SK-N-SH (cell line): ENCODE measurements at regions not wholly inside any gene's neighbourhood (a gene's known extent, or its start where the extent isn't known, plus 50 kb on each side); places are given as distances from the start of the nearest gene placed in this dataset.

Experiments
- CTCF ChIA-PET: fragments of 300-600, 350-600 bp; formaldehyde crosslinking; extraction: SDS; loops from one replicate; lab custom pipeline; 2021; lab: Yijun Ruan, JAX
- POLR2A ChIA-PET: fragments of 350-600 bp; sonication (Branson Sonifier 250); formaldehyde crosslinking; extraction: SDS; loops from one replicate; lab custom pipeline; 2020; ENCODE audit warnings: antibody characterized with exemption, inconsistent platforms; lab: Yijun Ruan, JAX
- DNase-seq: peaks from one replicate; pipeline ENCODE4 v3.0.0; 2012
- H2AFZ ChIP-seq: fragments of 200-600 bp; sonication (generic); 2 replicates; pipeline ENCODE4 v1.8.1; 2016; ENCODE audit warnings: antibody characterized with exemption, mild to moderate bottlenecking, low read depth
- H3F3A ChIP-seq: fragments of 200-600 bp; sonication (generic); replicated peaks from 2 replicates; pipeline ENCODE3; 2016; ENCODE audit warnings: antibody characterized with exemption, mild to moderate bottlenecking; ENCODE audit not compliant: insufficient read depth
- H3K27ac ChIP-seq, 2 experiments: fragments of 200-500 bp in 1 of 2; fragments of 200-600 bp in 1 of 2; sonication (Bioruptor generic) in 1 of 2; sonication (generic), shearing (Covaris generic) in 1 of 2; 2 replicates each; pipeline versions ENCODE4 v1.5.1 to v1.6.1; 2014 to 2016; ENCODE audit warnings: low read depth in 2 of 2, inconsistent platforms in 1 of 2, low read length in 1 of 2, mild to moderate bottlenecking in 1 of 2, mixed read lengths in 1 of 2
- H3K27me3 ChIP-seq: fragments of 200-600 bp; sonication (generic), shearing (Covaris generic); 2 replicates; pipeline ENCODE4 v1.6.1; 2016; ENCODE audit warnings: mixed run types; ENCODE audit not compliant: insufficient read depth
- H3K36me3 ChIP-seq, 2 experiments: fragments of 200-500 bp in 1 of 2; fragments of 200-600 bp in 1 of 2; sonication (Bioruptor generic) in 1 of 2; sonication (generic) in 1 of 2; replicated peaks in 1 of 2; 2 replicates each; pipeline versions ENCODE3 to v1.5.1; 2014 to 2016; ENCODE audit warnings: low read length in 1 of 2, mild to moderate bottlenecking in 1 of 2; ENCODE audit not compliant: insufficient read depth in 2 of 2, control insufficient read depth in 1 of 2
- H3K4me1 ChIP-seq, 2 experiments: fragments of 200-500 bp in 1 of 2; fragments of 200-600 bp in 1 of 2; sonication (Bioruptor generic) in 1 of 2; sonication (generic), shearing (Covaris generic) in 1 of 2; 2 replicates each; pipeline versions ENCODE4 v1.5.1 to v1.6.1; 2014 to 2016; ENCODE audit warnings: low read depth in 1 of 2, low read length in 1 of 2, mixed run types in 1 of 2; ENCODE audit not compliant: insufficient read depth in 2 of 2, control insufficient read depth in 1 of 2
- H3K4me2 ChIP-seq: fragments of 200-600 bp; sonication (generic), shearing (Covaris generic); 2 replicates; pipeline ENCODE4 v1.6.1; 2017; ENCODE audit warnings: mixed run types
- H3K4me3 ChIP-seq, 2 experiments: fragments of 200-500 bp in 1 of 2; fragments of 200-600 bp in 1 of 2; sonication (Bioruptor generic) in 1 of 2; sonication (generic), shearing (Covaris generic) in 1 of 2; 2 replicates each; pipeline versions ENCODE4 v1.5.1 to v1.8.1; 2014 to 2016; ENCODE audit warnings: low read depth in 2 of 2, inconsistent platforms in 1 of 2, low read length in 1 of 2, mild to moderate bottlenecking in 1 of 2, mixed read lengths in 1 of 2, moderate library complexity in 1 of 2
- H3K79me2 ChIP-seq: fragments of 200-600 bp; sonication (generic); 2 replicates; pipeline ENCODE4 v1.8.1; 2017; ENCODE audit warnings: mild to moderate bottlenecking; ENCODE audit not compliant: insufficient read depth
- H3K9ac ChIP-seq: fragments of 200-600 bp; sonication (generic); 2 replicates; pipeline ENCODE4 v1.6.1; 2017; ENCODE audit warnings: mixed run types
- H3K9me2 ChIP-seq: fragments of 200-600 bp; sonication (generic); 2 replicates; pipeline ENCODE4 v1.6.1; 2017; ENCODE audit warnings: mixed run types
- H3K9me3 ChIP-seq: fragments of 200-600 bp; sonication (generic); 2 replicates; pipeline ENCODE4 v1.6.1; 2017; ENCODE audit warnings: mixed run types, mild to moderate bottlenecking, moderate library complexity
- H4K20me1 ChIP-seq: fragments of 200-600 bp; sonication (generic); 2 replicates; pipeline ENCODE4 v1.6.1; 2017; ENCODE audit warnings: mild to moderate bottlenecking, mixed run types; ENCODE audit not compliant: insufficient read depth
- CTCF ChIP-seq: fragments of 200-600 bp; sonication (generic); IDR thresholded peaks from 2 replicates; pipeline ENCODE4 v1.6.1; 2017; ENCODE audit warnings: antibody characterized with exemption, mild to moderate bottlenecking, moderate library complexity
- ELF1 ChIP-seq: IDR thresholded peaks from 2 replicates; pipeline ENCODE4 v1.4.0; 2012
- FOSL2 ChIP-seq: IDR thresholded peaks from 2 replicates; pipeline ENCODE4 v1.4.0; 2012; ENCODE audit warnings: low read depth, mild to moderate bottlenecking, moderate library complexity, borderline replicate concordance
- MEF2A ChIP-seq: IDR thresholded peaks from 2 replicates; pipeline ENCODE4 v1.4.0; 2012; ENCODE audit warnings: low read depth, borderline replicate concordance
- NRF1 ChIP-seq: IDR thresholded peaks from 2 replicates; pipeline ENCODE4 v1.6.1; 2012; ENCODE audit warnings: low read depth, mild to moderate bottlenecking, low read length
- PBX3 ChIP-seq: IDR thresholded peaks from 2 replicates; pipeline ENCODE4; 2012
- POLR2AphosphoS5 ChIP-seq: IDR thresholded peaks from 2 replicates; pipeline ENCODE4 v1.6.1; 2012; ENCODE audit warnings: low read depth, low read length
- RAD21 ChIP-seq: IDR thresholded peaks from 2 replicates; pipeline ENCODE4 v1.6.1; 2012; ENCODE audit warnings: mild to moderate bottlenecking, low read length
- RCOR1 ChIP-seq: fragments of 150-350 bp; IDR thresholded peaks from 2 replicates; pipeline ENCODE4 v1.6.1; 2017; ENCODE audit warnings: antibody characterized with exemption, low read length
- REST ChIP-seq: IDR thresholded peaks from 2 replicates; pipeline ENCODE4 v1.6.1; 2012; ENCODE audit warnings: mild to moderate bottlenecking, low read depth, low read length, moderate library complexity
- RXRA ChIP-seq: IDR thresholded peaks from 2 replicates; pipeline ENCODE4 v1.4.0; 2012; ENCODE audit warnings: low read depth, mild to moderate bottlenecking, borderline replicate concordance
- SMC3 ChIP-seq: IDR thresholded peaks from 2 replicates; pipeline ENCODE4 v1.6.1; 2012; ENCODE audit warnings: low read depth, low read length, improper control_type of control experiment
- TAF1 ChIP-seq: IDR thresholded peaks from 2 replicates; pipeline ENCODE4 v1.6.1; 2012; ENCODE audit warnings: low read depth, mild to moderate bottlenecking, low read length, moderate library complexity, borderline replicate concordance
- TCF12 ChIP-seq: IDR thresholded peaks from 2 replicates; pipeline ENCODE4 v1.4.0; 2012
- TEAD4 ChIP-seq: IDR thresholded peaks from 2 replicates; pipeline ENCODE4 v1.4.0; 2012; ENCODE audit warnings: mild to moderate bottlenecking, borderline replicate concordance; ENCODE audit not compliant: insufficient read depth
- USF1 ChIP-seq: IDR thresholded peaks from 2 replicates; pipeline ENCODE4 v1.4.0; 2012; ENCODE audit warnings: low read depth, borderline replicate concordance
- WGBS: methylation state at CpG from one replicate; pipeline ENCODE4 v1.1.6; 2017; ENCODE audit warnings: low lambda C conversion rate; 5-methylcytosine and 5-hydroxymethylcytosine counted together
- TF ChIP-seq, protein P1 (sequence below): IDR thresholded peaks from 2 replicates; pipeline ENCODE4 v1.4.0; 2012; ENCODE audit warnings: low read depth, borderline replicate concordance

GRCh38 chr15:62377736-62378480, 212.8 kb upstream of the C2CD4B start:
- no peaks in the 10 kb centered on the region for H3K27me3 ChIP-seq
- no peak for DNase-seq
- no peaks in the 10 kb centered on the region for H3K36me3 ChIP-seq
- H4K20me1 ChIP-seq, result no peaks in the 10 kb centered on the region
- H3F3A ChIP-seq, result no peaks in the 10 kb centered on the region
- peaks cover 0 to 2% of the 10 kb centered on the region in 2 experiments; a peak in 1 of 4 replicates for H3K4me1 ChIP-seq
- WGBS, result 89% methylated on average over 3 of the region's 3 CpGs
- TF ChIP-seq POLR2AphosphoS5, result no peak
- TF ChIP-seq CTCF, result no peak
- no peak for TF ChIP-seq FOSL2
- TF ChIP-seq MEF2A, result no peak
- no peak overlapping the region for H3K4me2 ChIP-seq
- no peak overlapping the region for H3K4me3 ChIP-seq
- no peak overlapping the region for H3K9ac ChIP-seq
- no peaks in the 10 kb centered on the region for H3K9me3 ChIP-seq
- no peak overlapping the region for H2AFZ ChIP-seq
- no peak overlapping the region for H3K27ac ChIP-seq
- POLR2A ChIA-PET, result no interaction called here
- CTCF ChIA-PET, result interaction anchor here (0.6 kb wide), 1 partner anchor 506 kb away, joined by 4 read pairs; no protein-coding TSS in a partner anchor
- H3K9me2 ChIP-seq, result no peaks in the 10 kb centered on the region
- H3K79me2 ChIP-seq, result no peaks in the 10 kb centered on the region

DNA sequence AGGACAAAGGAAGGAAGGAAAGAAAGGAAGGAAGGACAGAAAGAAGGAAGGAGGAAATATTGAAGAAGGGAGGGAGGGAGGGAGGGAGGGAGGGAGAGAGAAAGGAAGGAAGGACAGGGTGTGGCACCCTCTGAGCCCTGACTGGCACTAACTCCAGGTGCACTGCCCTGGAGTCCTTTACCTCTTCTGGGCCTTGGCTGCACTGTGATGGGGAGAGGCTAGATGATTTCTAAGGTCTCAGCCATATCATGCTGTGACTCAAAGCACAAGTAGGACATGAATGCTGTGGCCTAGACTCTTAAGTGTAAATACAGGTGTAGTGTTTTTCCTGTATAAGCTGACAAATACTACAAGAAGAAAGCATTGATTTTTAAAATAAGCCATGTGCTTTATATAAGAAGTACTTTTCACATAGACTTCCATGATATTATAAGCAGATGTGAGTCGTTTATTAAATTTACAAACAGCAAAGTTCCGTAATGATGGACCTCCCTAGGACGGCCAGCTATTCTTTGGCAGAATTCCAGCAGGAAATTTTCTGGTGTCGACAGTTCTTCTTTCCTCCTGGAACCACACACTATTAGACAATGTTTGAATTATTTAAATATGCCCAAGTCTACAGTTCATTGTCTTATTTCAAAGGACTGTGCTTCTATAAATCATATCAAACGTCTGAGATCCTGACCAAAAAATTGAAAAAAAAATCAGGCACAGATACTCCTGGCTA, 213.8 kb upstream of the C2CD4B start:
- Histone ChIP-seq H3K79me2 (no peaks in the 10 kb centered on the region), H3K36me3 (no peaks in the 10 kb centered on the region), H3K9ac (no peak overlapping the region), H3K27ac (no peak overlapping the region), H4K20me1 (no peaks in the 10 kb centered on the region), H3K4me1 (peaks cover 0 to 2% of the 10 kb centered on the region in 2 experiments; a peak in 1 of 4 replicates), H3K27me3 (no peaks in the 10 kb centered on the region), H3K4me2 (no peak overlapping the region), H3K4me3 (no peak overlapping the region), H3K9me3 (no peaks in the 10 kb centered on the region), H2AFZ (no peak overlapping the region), H3F3A (no peaks in the 10 kb centered on the region), H3K9me2 (no peaks in the 10 kb centered on the region)
- no peak for DNase-seq
- ChIA-PET CTCF (no interaction called here), POLR2A (no interaction called here)
- 26% methylated on average over 5 of the region's 5 CpGs for WGBS
- TF ChIP-seq PBX3, result no peak
- TF ChIP-seq, protein P1, sequence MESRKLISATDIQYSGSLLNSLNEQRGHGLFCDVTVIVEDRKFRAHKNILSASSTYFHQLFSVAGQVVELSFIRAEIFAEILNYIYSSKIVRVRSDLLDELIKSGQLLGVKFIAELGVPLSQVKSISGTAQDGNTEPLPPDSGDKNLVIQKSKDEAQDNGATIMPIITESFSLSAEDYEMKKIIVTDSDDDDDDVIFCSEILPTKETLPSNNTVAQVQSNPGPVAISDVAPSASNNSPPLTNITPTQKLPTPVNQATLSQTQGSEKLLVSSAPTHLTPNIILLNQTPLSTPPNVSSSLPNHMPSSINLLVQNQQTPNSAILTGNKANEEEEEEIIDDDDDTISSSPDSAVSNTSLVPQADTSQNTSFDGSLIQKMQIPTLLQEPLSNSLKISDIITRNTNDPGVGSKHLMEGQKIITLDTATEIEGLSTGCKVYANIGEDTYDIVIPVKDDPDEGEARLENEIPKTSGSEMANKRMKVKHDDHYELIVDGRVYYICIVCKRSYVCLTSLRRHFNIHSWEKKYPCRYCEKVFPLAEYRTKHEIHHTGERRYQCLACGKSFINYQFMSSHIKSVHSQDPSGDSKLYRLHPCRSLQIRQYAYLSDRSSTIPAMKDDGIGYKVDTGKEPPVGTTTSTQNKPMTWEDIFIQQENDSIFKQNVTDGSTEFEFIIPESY, result no peak
- no peak for TF ChIP-seq RCOR1
- no peak for TF ChIP-seq RAD21
- no peak for TF ChIP-seq TEAD4
- no peak for TF ChIP-seq TCF12
- no peak for TF ChIP-seq REST
- no peak for TF ChIP-seq TAF1
- no peak for TF ChIP-seq RXRA
- no peak for TF ChIP-seq SMC3
- TF ChIP-seq USF1, result no peak
- TF ChIP-seq NRF1, result no peak
- no peak for TF ChIP-seq ELF1
